HCT116 (cell line): ENCODE measurements at regions not wholly inside any gene's neighbourhood (a gene's known extent, or its start where the extent isn't known, plus 50 kb on each side); places are given as distances from the start of the nearest gene placed in this dataset.

Experiments used
- EZH2 ChIP-seq: fragments of 200-600 bp; sonication (generic); IDR thresholded peaks from 2 replicates; pipeline ENCODE4 v1.6.1; 2017; ENCODE audit warnings: antibody characterized with exemption, mixed run types
- JUND ChIP-seq: IDR thresholded peaks from 2 replicates; pipeline ENCODE4 v1.6.1; 2012
- POLR2A ChIP-seq: IDR thresholded peaks from 2 replicates; pipeline ENCODE4 v1.7.0; 2011; ENCODE audit warnings: borderline replicate concordance; ENCODE audit not compliant: insufficient read depth, insufficient read length; ENCODE audit errors: extremely low read depth
- POLR2AphosphoS5 ChIP-seq: IDR thresholded peaks from 2 replicates; pipeline ENCODE4 v1.6.1; 2011; ENCODE audit warnings: mild to moderate bottlenecking, low read depth, low read length, moderate library complexity
- RAD21 ChIP-seq: IDR thresholded peaks from 2 replicates; pipeline ENCODE4 v1.6.1; 2012; ENCODE audit warnings: low read depth, mild to moderate bottlenecking
- SRF ChIP-seq: IDR thresholded peaks from 2 replicates; pipeline ENCODE4 v1.6.1; 2012; ENCODE audit warnings: low read depth
- ZNF274 ChIP-seq: fragments of 200-500 bp; sonication (Bioruptor generic); IDR thresholded peaks from 2 replicates; pipeline ENCODE4 v1.6.1; 2014; ENCODE audit warnings: mild to moderate bottlenecking, low read depth, low read length, inconsistent platforms
- TF ChIP-seq, protein P1 (sequence below), 3 experiments: fragments of 200-600 bp in 1 of 3; sonication (generic) in 1 of 3; IDR thresholded peaks in 2 of 3; conservative IDR thresholded peaks in 1 of 3; 2 replicates each; pipeline ENCODE4 v1.5.1; 2012 to 2017; ENCODE audit warnings: low read depth in 2 of 3, low read length in 2 of 3, antibody characterized with exemption in 1 of 3, borderline replicate concordance in 1 of 3, control low read depth in 1 of 3, mild to moderate bottlenecking in 1 of 3, mixed read lengths in 1 of 3, mixed run types in 1 of 3, moderate library complexity in 1 of 3; ENCODE audit not compliant: insufficient read depth in 1 of 3

DNA sequence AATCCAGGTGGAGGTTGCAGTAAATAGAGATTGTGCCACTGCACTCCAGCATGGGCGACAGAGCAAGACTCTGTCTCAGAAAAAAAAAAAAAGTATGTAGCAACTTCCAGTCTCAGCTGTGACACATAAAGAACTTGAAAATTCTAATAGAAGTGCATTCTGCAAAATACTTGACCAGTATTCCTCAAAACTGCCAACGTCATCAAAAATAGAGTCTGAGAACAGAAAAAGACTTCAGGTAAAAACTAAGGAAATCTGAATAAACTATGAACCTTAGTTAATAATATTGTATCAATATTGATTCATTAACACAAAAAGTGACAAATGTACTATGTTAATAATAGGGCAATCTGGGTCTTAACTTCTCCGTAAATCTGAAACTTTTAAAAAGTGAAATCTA, 76.7 kb upstream of the WDR75 start:
- TF ChIP-seq, protein P1, sequence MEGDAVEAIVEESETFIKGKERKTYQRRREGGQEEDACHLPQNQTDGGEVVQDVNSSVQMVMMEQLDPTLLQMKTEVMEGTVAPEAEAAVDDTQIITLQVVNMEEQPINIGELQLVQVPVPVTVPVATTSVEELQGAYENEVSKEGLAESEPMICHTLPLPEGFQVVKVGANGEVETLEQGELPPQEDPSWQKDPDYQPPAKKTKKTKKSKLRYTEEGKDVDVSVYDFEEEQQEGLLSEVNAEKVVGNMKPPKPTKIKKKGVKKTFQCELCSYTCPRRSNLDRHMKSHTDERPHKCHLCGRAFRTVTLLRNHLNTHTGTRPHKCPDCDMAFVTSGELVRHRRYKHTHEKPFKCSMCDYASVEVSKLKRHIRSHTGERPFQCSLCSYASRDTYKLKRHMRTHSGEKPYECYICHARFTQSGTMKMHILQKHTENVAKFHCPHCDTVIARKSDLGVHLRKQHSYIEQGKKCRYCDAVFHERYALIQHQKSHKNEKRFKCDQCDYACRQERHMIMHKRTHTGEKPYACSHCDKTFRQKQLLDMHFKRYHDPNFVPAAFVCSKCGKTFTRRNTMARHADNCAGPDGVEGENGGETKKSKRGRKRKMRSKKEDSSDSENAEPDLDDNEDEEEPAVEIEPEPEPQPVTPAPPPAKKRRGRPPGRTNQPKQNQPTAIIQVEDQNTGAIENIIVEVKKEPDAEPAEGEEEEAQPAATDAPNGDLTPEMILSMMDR (IDR thresholded peaks at IDR 0.05 in 2 of 3, conservative IDR thresholded peaks at IDR 0.05 in 1 of 3; ENCODE audit: borderline replicate concordance in 1 of 3, insufficient read depth in 1 of 3, low read depth in 2 of 3, low read length in 2 of 3) = no peak
- TF ChIP-seq ZNF274 (no peak), POLR2A (no peak), JUND (no peak), POLR2AphosphoS5 (no peak), EZH2 (no peak), RAD21 (no peak), SRF (no peak)
